Osteocyte (in vitro differentiated cells): ENCODE measurements at regions not wholly inside any gene's neighbourhood (a gene's known extent, or its start where the extent isn't known, plus 50 kb on each side); places are given as distances from the start of the nearest gene placed in this dataset.
"Not testable (repeated sequence)": the region's sequence is repeated elsewhere in the genome, so short reads cannot be mapped to it uniquely, and the experiment has no call there.

Source experiments
- DNase-seq: peaks from one replicate; pipeline ENCODE4 v3.0.0; 2021; ENCODE audit warnings: mixed read lengths; ENCODE audit not compliant: unreplicated experiment; ENCODE audit errors: extremely low spot score
- H3K27ac Mint-ChIP-seq: one replicate; pipeline ENCODE4 v1.8.0; 2021; ENCODE audit warnings: mild to moderate bottlenecking, mixed read lengths; ENCODE audit not compliant: unreplicated experiment
- H3K27me3 Mint-ChIP-seq: one replicate; pipeline ENCODE4 v1.8.0; 2021; ENCODE audit warnings: mixed read lengths; ENCODE audit not compliant: unreplicated experiment
- H3K36me3 Mint-ChIP-seq: one replicate; pipeline ENCODE4 v1.8.0; 2021; ENCODE audit warnings: mixed read lengths; ENCODE audit not compliant: unreplicated experiment
- H3K4me1 Mint-ChIP-seq: one replicate; pipeline ENCODE4 v1.8.0; 2021; ENCODE audit warnings: mixed read lengths; ENCODE audit not compliant: unreplicated experiment
- H3K4me3 Mint-ChIP-seq: one replicate; pipeline ENCODE4 v1.8.0; 2021; ENCODE audit warnings: mild to moderate bottlenecking, moderate library complexity, mixed read lengths; ENCODE audit not compliant: unreplicated experiment
- H3K9me3 Mint-ChIP-seq: one replicate; pipeline ENCODE4 v1.8.0; 2021; ENCODE audit warnings: mixed read lengths; ENCODE audit not compliant: unreplicated experiment
- CTCF ChIP-seq: fragments of 200-600 bp; sonication (generic); IDR thresholded peaks from 2 replicates; pipeline ENCODE4 v1.5.0; 2021; ENCODE audit warnings: antibody characterized with exemption, mild to moderate bottlenecking, moderate library complexity

- DNase-seq, result no peak
- no peak overlapping the region for H3K4me3 Mint-ChIP-seq
These were observed 395.1 kb upstream of the MYT1L start for GRCh38 chr2:2726163-2726562.

DNA sequence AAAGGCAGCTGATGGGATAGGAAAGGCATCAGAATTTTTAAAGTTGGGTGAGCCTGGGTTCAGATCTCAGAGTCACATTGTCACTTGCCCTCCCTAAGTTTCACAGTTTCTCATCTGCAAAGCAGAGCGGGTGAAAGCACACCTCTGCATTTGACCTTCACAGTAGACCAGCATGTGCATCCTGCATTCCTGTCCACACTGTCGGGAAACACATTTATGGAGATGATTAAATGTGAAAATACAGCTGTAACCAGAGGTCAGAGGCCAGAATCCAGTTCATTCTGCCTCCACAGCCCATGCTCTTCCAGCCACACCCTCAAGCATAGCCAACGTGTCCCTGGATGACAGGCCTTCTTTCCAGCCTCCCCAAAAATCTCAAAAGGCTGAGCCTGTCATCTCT, 392.0 kb upstream of the MYT1L start:
- Mint-ChIP-seq H3K27ac (no peak overlapping the region), H3K4me1 (no peaks in the 10 kb centered on the region), H3K9me3 (peaks cover 16% of the 10 kb centered on the region), H3K4me3 (no peak overlapping the region), H3K36me3 (no peaks in the 10 kb centered on the region), H3K27me3 (no peaks in the 10 kb centered on the region)
- no peak for TF ChIP-seq CTCF
- no peak for DNase-seq

More at GRCh38 chr2:2726163-2726562, 395.1 kb upstream of the MYT1L start:
- Mint-ChIP-seq H3K9me3 (peaks cover 5% of the 10 kb centered on the region), H3K4me1 (no peaks in the 10 kb centered on the region), H3K27me3 (no peaks in the 10 kb centered on the region), H3K36me3 (no peaks in the 10 kb centered on the region), H3K27ac (no peak overlapping the region)
- TF ChIP-seq CTCF, result no peak

- Mint-ChIP-seq H3K36me3 (no peaks in the 10 kb centered on the region), H3K9me3 (peaks cover 13% of the 10 kb centered on the region), H3K27me3 (no peaks in the 10 kb centered on the region), H3K27ac (no peak overlapping the region), H3K4me3 (no peak overlapping the region), H3K4me1 (no peaks in the 10 kb centered on the region)
- no peak for TF ChIP-seq CTCF
- DNase-seq, result no peak
These were observed 390.3 kb upstream of the MYT1L start for GRCh38 chr2:2721296-2721835.

- not testable (repeated sequence) for H3K4me3 Mint-ChIP-seq, H3K27ac Mint-ChIP-seq, DNase-seq, H3K27me3 Mint-ChIP-seq, H3K4me1 Mint-ChIP-seq, H3K36me3 Mint-ChIP-seq
- peaks cover 18% of the 10 kb centered on the region for H3K9me3 Mint-ChIP-seq
These were observed 389.7 kb upstream of the MYT1L start for GRCh38 chr2:2720806-2721205.

DNA sequence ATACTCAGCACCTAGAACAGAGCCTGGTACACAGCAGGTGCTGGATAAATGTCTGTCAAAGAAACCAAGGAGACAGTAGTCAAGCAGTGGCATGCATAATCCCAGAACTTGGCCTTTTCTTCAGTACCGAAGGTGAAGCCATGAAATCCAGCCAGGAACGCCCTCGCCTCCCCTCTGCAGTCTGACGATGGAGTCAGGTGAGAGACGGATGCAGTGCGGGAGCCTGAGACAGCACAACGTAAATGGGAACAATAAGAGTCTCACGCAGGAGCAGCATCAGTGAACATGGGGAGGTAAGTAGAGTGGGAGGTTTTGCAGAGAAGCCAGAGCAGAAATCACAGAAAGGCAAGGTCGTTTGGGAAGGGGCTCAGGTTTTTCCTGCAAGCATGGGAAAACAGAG, 389.3 kb upstream of the MYT1L start:
- Mint-ChIP-seq H3K27me3 (no peaks in the 10 kb centered on the region), H3K36me3 (no peaks in the 10 kb centered on the region), H3K27ac (no peak overlapping the region), H3K4me3 (no peak overlapping the region), H3K9me3 (peaks cover 18% of the 10 kb centered on the region), H3K4me1 (no peaks in the 10 kb centered on the region)
- DNase-seq, result no peak
- TF ChIP-seq CTCF, result no peak

DNA sequence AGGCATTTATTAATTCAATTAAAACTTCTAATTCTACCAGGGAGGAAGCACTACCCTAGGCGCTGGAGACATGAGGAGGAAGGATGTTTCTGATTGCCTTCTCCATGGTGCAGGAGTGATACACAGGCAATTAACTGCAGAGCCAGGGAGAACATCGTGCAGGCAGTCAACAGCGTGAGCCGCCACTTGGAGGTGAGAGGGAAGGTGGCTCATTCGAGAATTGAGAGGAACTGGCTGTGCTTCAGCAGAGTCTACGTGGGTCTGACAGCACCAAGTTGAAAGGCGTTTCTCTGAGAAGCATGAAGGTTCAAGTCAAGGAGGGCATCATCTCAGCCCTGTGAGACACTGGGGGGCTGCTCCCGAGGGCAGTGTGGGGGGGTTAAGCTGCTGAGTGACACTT, 388.7 kb upstream of the MYT1L start:
- H3K4me1 Mint-ChIP-seq, result no peaks in the 10 kb centered on the region
- no peaks in the 10 kb centered on the region for H3K36me3 Mint-ChIP-seq
- TF ChIP-seq CTCF, result no peak
- H3K27me3 Mint-ChIP-seq, result no peaks in the 10 kb centered on the region
- H3K4me3 Mint-ChIP-seq, result no peak overlapping the region
- DNase-seq, result no peak
- no peak overlapping the region for H3K27ac Mint-ChIP-seq
- peaks cover 18% of the 10 kb centered on the region for H3K9me3 Mint-ChIP-seq
